ENCODE measurements at regions not wholly inside any gene's neighbourhood (a gene's known extent, or its start where the extent isn't known, plus 50 kb on each side); places are given as distances from the start of the nearest gene placed in this dataset.

GRCh38 chr2:35651688-35652323 is 703.8 kb upstream of the CRIM1 start:
- Histone ChIP-seq H3K9me3 (ENCODE audit: low read length) (no peaks in the 10 kb centered on the region), H3K9me2 (ENCODE audit: insufficient read depth, low read length) (no peaks in the 10 kb centered on the region), H3K4me1 (ENCODE audit: insufficient read depth, low read length, poor library complexity, severe bottlenecking) (no peaks in the 10 kb centered on the region), H3K4me3 (ENCODE audit: low read depth, low read length, poor library complexity, severe bottlenecking) (no peak overlapping the region), H3K4me2 (ENCODE audit: low read length) (no peak overlapping the region), H3K79me2 (ENCODE audit: insufficient read depth, low read depth, low read length) (no peaks in the 10 kb centered on the region), H3K27ac (ENCODE audit: low read depth, low read length, poor library complexity, severe bottlenecking) (no peak overlapping the region), H3K36me3 (ENCODE audit: insufficient read depth, low read length) (no peaks in the 10 kb centered on the region), H4K20me1 (ENCODE audit: insufficient read depth, low read length) (no peaks in the 10 kb centered on the region), H2AFZ (ENCODE audit: low read length) (no peak overlapping the region)
- ChIA-PET POLR2A (no interaction called here), CTCF (ENCODE audit: unreplicated experiment) (no interaction called here)
- TF ChIP-seq, protein P1, sequence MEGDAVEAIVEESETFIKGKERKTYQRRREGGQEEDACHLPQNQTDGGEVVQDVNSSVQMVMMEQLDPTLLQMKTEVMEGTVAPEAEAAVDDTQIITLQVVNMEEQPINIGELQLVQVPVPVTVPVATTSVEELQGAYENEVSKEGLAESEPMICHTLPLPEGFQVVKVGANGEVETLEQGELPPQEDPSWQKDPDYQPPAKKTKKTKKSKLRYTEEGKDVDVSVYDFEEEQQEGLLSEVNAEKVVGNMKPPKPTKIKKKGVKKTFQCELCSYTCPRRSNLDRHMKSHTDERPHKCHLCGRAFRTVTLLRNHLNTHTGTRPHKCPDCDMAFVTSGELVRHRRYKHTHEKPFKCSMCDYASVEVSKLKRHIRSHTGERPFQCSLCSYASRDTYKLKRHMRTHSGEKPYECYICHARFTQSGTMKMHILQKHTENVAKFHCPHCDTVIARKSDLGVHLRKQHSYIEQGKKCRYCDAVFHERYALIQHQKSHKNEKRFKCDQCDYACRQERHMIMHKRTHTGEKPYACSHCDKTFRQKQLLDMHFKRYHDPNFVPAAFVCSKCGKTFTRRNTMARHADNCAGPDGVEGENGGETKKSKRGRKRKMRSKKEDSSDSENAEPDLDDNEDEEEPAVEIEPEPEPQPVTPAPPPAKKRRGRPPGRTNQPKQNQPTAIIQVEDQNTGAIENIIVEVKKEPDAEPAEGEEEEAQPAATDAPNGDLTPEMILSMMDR (conservative IDR thresholded peaks at IDR 0.05; ENCODE audit: low read length) = no peak
- TF ChIP-seq EZH2phosphoT487 (IDR thresholded peaks at IDR 0.05; ENCODE audit: borderline replicate concordance, low read depth, low read length) = no peak
- no peak for DNase-seq (ENCODE audit: low spot score)
- intact Hi-C loops (cut with micrococcal nuclease; ENCODE audit: unreplicated experiment) = no loop called here
- BruUV-seq (replicated peaks) = no TSS peak

GRCh38 chr2:35614640-35615039 is 740.9 kb upstream of the CRIM1 start:
- DNase-seq (ENCODE audit: low spot score) = no peak
- H3K9me2 ChIP-seq (ENCODE audit: insufficient read depth, low read length) = no peaks in the 10 kb centered on the region
- H3K4me2 ChIP-seq (ENCODE audit: low read length) = no peak overlapping the region
- TF ChIP-seq, protein P1 (conservative IDR thresholded peaks at IDR 0.05; ENCODE audit: low read length) = no peak
- no peak for TF ChIP-seq EZH2phosphoT487 (IDR thresholded peaks at IDR 0.05; ENCODE audit: borderline replicate concordance, low read depth, low read length)
- BruUV-seq (replicated peaks) = no TSS peak
- ChIA-PET CTCF (ENCODE audit: unreplicated experiment) (no interaction called here), POLR2A (interaction anchor here (0.7 kb wide), 1 partner anchor 11 kb away, joined by 3 read pairs; no protein-coding TSS in a partner anchor)
- no peak overlapping the region for H2AFZ ChIP-seq (ENCODE audit: low read length)
- H4K20me1 ChIP-seq (ENCODE audit: insufficient read depth, low read length) = no peaks in the 10 kb centered on the region
- no peaks in the 10 kb centered on the region for H3K9me3 ChIP-seq (ENCODE audit: low read length)
- H3K27ac ChIP-seq (ENCODE audit: low read depth, low read length, poor library complexity, severe bottlenecking) = no peak overlapping the region
- no peak overlapping the region for H3K4me3 ChIP-seq (ENCODE audit: low read depth, low read length, poor library complexity, severe bottlenecking)
- H3K79me2 ChIP-seq (ENCODE audit: insufficient read depth, low read depth, low read length) = no peaks in the 10 kb centered on the region
- no peaks in the 10 kb centered on the region for H3K4me1 ChIP-seq (ENCODE audit: insufficient read depth, low read length, poor library complexity, severe bottlenecking)
- no peaks in the 10 kb centered on the region for H3K36me3 ChIP-seq (ENCODE audit: insufficient read depth, low read length)
- intact Hi-C loops (cut with micrococcal nuclease; ENCODE audit: unreplicated experiment) = no loop called here

DNA sequence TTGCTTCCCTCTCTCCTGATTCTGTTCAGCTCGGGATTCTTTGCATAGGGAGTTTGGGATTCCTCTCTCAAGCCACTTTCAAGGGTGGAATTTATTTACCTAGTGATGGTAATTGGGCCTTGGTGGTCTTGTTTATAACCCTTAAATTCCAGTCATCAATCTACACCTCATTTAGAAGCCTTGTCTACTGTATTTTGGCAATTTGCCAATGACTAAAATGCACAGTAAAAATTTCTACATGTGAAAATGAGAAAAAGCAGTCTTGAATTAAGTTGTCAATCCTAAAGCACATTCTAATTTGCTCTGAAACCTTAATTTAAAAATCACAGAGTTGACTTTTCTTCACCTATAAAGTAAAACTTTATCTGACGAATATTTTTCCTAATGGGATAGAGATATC is 749.2 kb upstream of the CRIM1 start:
- H3K9me2 ChIP-seq (ENCODE audit: insufficient read depth, low read length) = no peaks in the 10 kb centered on the region
- BruUV-seq (replicated peaks) = no TSS peak
- no peak overlapping the region for H3K4me2 ChIP-seq (ENCODE audit: low read length)
- intact Hi-C loops (cut with micrococcal nuclease; ENCODE audit: unreplicated experiment) = no loop called here
- ChIA-PET POLR2A (no interaction called here), CTCF (ENCODE audit: unreplicated experiment) (no interaction called here)
- H3K4me3 ChIP-seq (ENCODE audit: low read depth, low read length, poor library complexity, severe bottlenecking) = no peak overlapping the region
- no peak overlapping the region for H3K27ac ChIP-seq (ENCODE audit: low read depth, low read length, poor library complexity, severe bottlenecking)
- no peak for TF ChIP-seq EZH2phosphoT487 (IDR thresholded peaks at IDR 0.05; ENCODE audit: borderline replicate concordance, low read depth, low read length)
- TF ChIP-seq, protein P1 (conservative IDR thresholded peaks at IDR 0.05; ENCODE audit: low read length) = no peak
- no peaks in the 10 kb centered on the region for H3K9me3 ChIP-seq (ENCODE audit: low read length)
- H3K36me3 ChIP-seq (ENCODE audit: insufficient read depth, low read length) = no peaks in the 10 kb centered on the region
- H3K4me1 ChIP-seq (ENCODE audit: insufficient read depth, low read length, poor library complexity, severe bottlenecking) = no peaks in the 10 kb centered on the region
- no peak for DNase-seq (ENCODE audit: low spot score)
- H3K79me2 ChIP-seq (ENCODE audit: insufficient read depth, low read depth, low read length) = no peaks in the 10 kb centered on the region
- no peak overlapping the region for H2AFZ ChIP-seq (ENCODE audit: low read length)
- no peaks in the 10 kb centered on the region for H4K20me1 ChIP-seq (ENCODE audit: insufficient read depth, low read length)

Measured in OCI-LY7 (cell line).